NOMO-1 treated with DMSO at 0.1 percent for 48 hours (cell line): ENCODE measurements at regions not wholly inside any gene's neighbourhood (a gene's known extent, or its start where the extent isn't known, plus 50 kb on each side); places are given as distances from the start of the nearest gene placed in this dataset.

Experiments
- DNase-seq: peaks from one replicate; lab custom pipeline; 2025; ENCODE audit not compliant: unreplicated experiment; lab: John Stamatoyannopoulos, UW

DNA sequence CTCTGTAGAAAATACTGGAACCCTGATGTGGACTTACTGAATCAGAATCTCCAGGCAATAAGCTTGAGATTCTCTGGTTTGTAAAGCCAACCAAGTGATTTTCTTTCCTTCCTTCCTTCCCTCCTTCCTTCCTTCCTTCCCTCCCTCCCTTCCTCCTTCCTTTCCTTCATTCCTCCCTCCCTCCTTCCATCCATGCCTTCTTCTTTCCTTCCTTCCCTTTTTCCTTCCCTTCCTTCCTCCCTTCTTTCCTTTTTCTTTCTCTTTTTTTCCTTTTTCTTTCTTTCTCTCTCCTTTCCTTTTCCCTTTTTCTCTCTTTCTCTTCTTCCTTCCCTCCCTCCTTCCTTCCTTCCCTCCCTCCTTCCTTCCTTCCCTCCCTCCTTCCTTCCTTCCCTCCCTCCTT lies 450.8 kb downstream of the GRXCR1 start:
- DNase-seq: no peak

- DNase-seq: no peak
These were observed 452.9 kb downstream of the GRXCR1 start for GRCh38 chr4:43345323-43345925.

DNA sequence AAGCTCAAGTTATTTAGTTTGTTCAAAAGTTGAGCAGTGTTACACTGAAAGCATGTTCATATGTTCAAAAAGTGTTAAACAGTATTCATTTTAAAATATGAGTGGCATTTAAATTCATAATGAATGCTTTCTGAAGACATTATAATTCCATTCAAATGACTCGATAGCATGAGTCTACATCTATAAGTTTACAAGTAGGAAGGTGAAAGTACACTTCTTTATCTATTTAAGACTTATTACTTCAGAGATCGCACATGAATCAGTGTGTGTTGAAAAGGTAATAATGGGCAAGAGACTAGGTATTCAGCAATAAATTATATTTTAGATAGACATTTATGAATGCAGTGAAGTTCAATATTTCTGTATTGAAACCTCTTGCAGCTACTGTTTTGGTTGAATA lies 456.1 kb downstream of the GRXCR1 start:
- DNase-seq: no peak

GRCh38 chr4:43351970-43352806 lies 459.7 kb downstream of the GRXCR1 start:
- DNase-seq: no peak

GRCh38 chr4:43352859-43353258 lies 460.3 kb downstream of the GRXCR1 start:
- DNase-seq: no peak

DNA sequence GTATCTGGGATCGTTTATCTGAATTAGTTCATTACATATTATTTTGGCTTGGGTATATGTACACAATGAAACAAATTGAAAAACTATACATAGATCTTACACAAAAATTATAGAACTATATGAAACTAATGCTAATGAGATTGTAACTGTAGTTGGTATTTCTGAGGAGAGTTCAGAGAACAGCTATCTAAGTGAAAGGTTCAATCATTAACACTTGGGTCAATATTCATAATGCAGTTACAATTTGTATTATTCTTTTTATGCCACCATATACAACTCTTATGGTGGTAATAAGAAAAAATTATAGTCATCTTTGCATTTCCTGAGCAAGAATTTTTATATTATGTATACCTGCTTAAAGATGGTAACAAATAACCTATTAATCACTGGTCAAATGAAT lies 461.0 kb downstream of the GRXCR1 start:
- no peak for DNase-seq

- DNase-seq: no peak
These were observed 464.3 kb downstream of the GRXCR1 start for GRCh38 chr4:43356786-43357185.

DNA sequence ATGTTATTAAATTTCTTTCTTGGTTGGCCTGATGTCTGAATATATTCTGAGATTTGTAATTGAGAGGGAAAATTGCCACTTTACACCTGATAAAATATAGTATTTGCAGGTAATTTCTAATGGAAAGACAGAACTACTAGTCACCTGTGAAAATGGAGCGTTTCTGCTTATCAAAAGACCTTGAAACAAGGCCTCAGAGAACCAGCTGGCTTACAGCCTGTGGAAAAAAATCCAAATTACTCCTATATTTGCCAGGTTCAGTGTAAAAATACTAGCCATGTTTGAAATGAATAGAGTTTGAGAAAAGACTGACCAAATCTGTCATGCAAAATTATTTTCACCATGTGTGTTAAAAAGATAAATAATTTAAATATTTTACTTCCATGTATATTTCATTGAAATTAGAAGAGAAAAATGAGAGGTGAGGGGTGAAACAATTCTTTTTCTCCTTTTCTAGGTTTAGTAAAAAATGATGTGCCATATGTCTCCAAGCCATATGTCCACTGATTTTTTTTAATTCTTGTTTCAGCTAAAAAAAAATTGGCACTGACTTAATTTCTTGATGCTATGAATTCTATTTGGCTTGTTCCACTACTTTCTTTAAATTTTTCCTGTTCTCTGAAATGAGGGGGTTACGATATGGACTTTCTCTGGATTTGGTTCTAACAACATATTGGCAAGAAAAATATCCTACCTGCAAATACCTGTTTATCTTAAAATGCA lies 464.9 kb downstream of the GRXCR1 start:
- no peak for DNase-seq

DNA sequence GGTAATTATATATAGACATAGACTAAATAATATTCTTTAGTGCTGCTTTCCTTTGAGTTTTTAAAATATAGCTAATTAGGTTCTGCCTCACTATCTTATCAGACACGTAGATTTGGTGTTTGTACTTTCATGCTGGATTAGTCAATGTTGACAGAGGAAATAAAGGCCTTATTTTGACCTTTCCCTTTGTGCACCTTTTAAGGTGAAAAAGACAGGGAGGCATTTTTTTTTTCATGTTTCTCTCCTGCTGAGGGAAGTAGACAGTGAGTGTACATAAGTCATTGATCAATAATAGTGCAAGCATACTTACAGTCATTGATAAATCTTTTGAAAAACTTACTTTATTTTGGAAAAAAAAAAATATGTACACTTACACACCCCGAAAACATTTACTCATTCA lies 467.8 kb downstream of the GRXCR1 start:
- no peak for DNase-seq

DNA sequence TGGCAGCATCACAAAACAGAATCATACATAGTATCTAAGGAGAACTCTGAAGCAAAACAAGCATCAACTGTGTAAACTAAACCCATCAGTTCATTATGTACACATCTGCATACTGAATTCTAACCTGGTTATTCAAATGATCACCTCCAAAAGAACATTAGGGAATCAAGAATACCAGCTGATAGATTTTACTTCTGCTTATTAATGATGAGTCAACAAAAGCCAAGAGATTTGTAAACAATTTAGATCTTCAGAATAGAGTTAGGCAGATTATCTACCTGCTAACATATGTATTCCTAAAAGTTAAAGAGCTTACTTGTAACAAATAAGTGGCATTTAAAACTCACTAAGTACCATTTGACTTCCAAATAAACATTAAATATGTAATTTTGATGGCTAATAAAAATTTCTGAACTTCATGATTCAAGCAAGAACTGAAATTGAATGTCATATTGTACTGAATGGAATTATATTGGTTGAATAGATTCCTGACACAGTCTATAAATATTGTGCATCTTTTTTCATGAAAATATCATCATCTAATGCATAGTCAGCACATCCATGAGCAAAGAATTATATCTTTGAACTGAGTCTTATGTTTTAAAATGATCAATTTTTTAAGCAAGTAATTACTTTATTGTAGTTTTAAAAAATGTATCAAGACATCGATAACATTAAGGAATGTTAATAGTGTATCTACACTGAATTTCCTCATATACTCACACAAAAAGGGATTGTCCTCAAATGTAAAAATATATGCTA lies 470.5 kb downstream of the GRXCR1 start:
- DNase-seq: no peak

- DNase-seq: no peak
These were observed 476.6 kb downstream of the GRXCR1 start for GRCh38 chr4:43369036-43369594.

DNA sequence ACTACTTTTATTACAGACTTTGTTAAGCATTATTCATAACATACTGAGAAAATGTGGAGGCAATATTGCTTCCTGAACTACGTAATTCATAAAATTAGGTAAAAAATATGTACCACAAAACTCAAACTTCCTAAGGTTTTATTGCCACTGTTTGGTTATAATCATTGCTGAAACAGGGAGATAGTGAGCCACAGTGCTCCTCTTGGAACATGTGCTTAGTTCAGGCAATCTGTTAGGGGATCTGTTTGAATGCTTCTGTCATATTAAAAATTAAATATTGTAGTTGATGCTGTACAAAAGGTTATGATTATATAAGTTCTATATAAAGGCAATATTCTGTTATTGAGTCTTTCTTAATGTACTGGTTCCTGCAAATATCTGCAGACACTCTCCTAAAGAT lies 480.7 kb downstream of the GRXCR1 start:
- DNase-seq: no peak

DNA sequence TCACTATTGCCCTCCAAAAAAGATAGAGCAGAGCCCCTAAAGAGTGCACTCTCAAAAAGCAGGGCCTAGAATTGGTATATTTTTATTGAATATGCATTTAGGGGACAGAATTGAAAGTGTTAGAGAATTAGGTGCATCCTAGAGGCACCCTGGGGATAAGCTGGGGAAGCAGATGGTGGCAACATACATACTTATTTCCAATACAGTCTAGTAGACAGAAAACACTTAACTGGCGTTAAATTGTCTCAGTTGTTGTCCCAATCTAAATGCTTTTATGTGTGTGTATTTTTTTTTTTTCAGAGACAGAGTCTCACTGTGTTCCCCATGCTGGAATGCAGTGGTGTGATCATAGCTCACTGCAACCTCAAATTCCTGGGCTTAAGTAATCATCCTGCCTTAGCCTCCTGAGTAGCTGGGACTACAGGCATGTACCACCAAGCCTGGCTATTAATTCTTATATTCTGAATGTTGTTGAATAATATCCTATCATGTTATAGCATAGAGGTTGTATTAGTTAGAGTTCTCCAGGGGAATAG lies 481.8 kb downstream of the GRXCR1 start:
- DNase-seq: no peak

- DNase-seq: no peak
These were observed 486.5 kb downstream of the GRXCR1 start for GRCh38 chr4:43379016-43379415.

- no peak for DNase-seq
These were observed 487.6 kb downstream of the GRXCR1 start for GRCh38 chr4:43380093-43380492.

GRCh38 chr4:43391069-43391468 lies 498.6 kb downstream of the GRXCR1 start:
- no peak for DNase-seq

DNA sequence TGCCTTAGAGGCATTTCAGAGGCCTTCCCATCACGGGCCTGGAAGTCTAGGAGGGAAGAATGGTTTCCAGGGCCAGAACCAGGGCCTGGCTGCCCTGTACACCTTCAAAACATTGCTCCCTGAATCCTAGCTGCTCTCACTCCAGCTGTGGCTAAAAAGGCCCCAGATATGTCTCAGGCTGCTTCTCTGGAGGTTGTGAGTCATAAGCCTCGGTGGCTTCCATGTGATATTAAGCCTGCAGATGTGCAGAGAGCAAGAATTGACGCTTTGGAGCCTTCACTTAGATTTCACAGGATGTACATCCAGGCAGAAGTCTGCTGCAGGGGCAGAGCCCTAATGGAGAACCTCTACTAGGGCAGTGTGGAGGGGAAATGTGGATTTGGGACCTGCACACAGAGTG lies 502.5 kb downstream of the GRXCR1 start:
- no peak for DNase-seq

- DNase-seq: no peak
These were observed 507.2 kb downstream of the GRXCR1 start for GRCh38 chr4:43399726-43400125.

DNA sequence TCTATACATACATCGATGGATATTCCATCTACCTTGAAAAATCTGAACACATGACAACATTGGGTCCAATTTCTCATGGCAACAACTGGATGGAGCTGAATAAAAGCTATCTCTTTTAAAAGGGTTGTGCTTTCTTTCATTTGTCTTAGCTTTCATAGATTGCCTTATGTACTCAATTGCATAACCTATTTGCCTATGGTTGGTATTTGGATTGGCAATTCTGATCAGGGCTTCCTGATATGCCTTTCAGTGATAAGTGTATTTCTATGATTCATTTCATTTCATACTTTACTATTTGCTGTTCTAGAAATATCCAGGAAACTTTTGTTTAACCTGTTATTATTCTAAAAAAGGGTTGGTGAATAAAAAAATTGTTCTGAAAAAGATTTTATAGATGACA lies 509.9 kb downstream of the GRXCR1 start:
- no peak for DNase-seq

- no peak for DNase-seq
These were observed 518.1 kb downstream of the GRXCR1 start for GRCh38 chr4:43410636-43411035.

DNA sequence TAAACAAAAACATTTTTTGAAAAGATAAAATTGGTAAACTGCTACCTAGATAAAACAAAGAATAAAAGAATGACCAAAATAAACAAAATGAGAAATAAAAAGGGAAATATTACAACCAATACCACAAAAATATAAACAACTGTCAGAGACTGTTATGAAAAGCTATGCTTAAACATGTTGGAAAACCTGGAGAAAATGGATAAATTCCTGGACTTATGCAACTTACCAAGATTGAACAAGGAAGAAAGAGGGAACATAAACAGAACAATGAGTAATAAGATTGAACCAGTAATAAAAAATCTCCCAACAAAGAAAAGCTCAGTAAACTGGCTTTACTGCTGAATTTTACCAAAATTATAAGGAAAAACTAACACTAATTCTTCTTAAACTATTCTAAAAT lies 518.7 kb downstream of the GRXCR1 start:
- DNase-seq: no peak
